ENCODE measurements at regions not wholly inside any gene's neighbourhood (a gene's known extent, or its start where the extent isn't known, plus 50 kb on each side); places are given as distances from the start of the nearest gene placed in this dataset.
"Not testable (repeated sequence)": the region's sequence is repeated elsewhere in the genome, so short reads cannot be mapped to it uniquely, and the experiment has no call there.

DNA sequence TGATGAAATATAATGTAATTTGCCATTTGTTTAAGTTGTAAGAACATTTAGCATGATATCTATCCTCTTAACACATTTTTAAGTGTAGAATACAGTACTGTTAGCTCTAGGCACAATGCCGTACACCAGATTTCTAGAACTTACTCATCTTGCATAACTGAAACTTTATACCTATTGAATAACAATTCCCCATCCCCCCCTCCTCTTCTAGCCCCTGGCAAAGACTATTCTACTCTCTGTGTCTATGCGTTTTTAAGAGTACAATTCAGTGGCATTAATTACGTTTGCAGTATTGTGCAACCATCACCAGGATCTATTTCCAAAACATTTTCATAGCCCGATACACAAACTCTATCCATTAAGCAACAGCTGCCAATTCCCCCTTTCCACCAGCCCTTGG, 261.7 kb downstream of the PLOD2 start:
- TF ChIP-seq JUND (IDR thresholded peaks at IDR 0.05; ENCODE audit: low read depth) = no peak
- DNase-seq (ENCODE audit: low read depth in 1 of 2, low spot score in 1 of 2) = no peak
- in situ Hi-C loops (cut with HindIII; ENCODE audit: low pct_unique_long_range_greater_than_20kb, low sequenced_read_pairs) = no loop called here

DNA sequence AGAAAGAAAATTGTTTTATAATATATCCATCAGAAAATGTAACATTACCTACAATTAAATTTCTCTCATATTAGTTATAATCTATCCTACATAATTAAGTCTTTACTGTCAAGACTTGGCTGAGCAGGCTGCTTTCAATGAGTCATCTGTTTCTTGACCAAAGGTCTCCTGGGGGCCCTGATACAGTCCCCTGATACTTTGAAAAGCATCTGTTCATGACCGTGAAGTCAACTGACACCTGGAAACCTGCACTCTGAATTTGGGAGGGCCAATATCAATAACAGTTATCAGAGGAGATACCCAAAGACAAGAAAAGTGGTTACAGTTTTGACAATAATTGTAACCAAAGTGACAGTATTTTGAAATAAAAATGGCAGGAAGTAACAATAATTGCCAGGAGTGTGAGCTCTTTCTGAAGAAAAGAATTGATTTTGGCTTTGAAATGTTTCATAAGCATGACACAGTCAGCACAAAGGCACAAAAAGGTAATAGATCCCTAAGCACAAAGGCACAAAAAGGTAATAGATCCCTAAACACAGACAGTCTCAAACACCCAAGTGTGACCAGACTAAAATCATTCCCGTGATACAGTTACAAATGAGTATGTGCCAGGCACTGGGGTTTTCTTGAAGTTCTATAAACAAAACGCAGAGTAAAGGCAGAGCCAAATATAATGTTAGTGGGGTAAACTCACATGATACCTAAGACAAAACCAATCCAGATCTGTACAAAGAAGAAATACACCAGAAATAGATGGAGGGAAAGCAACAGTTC, 260.7 kb downstream of the PLOD2 start:
- no peak for TF ChIP-seq JUND (IDR thresholded peaks at IDR 0.05; ENCODE audit: low read depth)
- no peak for DNase-seq (ENCODE audit: low read depth in 1 of 2, low spot score in 1 of 2)
- in situ Hi-C loops (cut with HindIII; ENCODE audit: low pct_unique_long_range_greater_than_20kb, low sequenced_read_pairs) = no loop called here

DNA sequence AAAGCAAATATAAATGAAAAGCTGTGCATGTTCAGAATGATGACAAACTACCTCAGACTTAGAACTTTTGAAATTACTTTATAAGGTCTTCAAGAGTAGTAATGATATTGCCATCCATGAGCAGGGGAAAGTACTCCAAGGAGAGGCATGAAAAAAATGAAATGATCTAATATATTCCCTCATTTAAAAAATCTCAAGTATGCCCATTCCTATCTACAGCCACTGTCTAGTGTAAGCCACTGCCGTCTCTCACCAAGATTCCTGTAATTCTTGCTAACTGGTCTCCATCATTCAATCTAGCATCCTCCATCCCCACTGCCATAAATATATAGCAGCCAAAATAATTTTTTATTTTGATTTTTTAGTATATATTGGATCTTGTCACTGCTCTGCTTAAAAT, 258.8 kb downstream of the PLOD2 start:
- no peak for DNase-seq (ENCODE audit: low read depth in 1 of 2, low spot score in 1 of 2)
- in situ Hi-C loops (cut with HindIII; ENCODE audit: low pct_unique_long_range_greater_than_20kb, low sequenced_read_pairs) = no loop called here
- no peak for TF ChIP-seq JUND (IDR thresholded peaks at IDR 0.05; ENCODE audit: low read depth)

DNA sequence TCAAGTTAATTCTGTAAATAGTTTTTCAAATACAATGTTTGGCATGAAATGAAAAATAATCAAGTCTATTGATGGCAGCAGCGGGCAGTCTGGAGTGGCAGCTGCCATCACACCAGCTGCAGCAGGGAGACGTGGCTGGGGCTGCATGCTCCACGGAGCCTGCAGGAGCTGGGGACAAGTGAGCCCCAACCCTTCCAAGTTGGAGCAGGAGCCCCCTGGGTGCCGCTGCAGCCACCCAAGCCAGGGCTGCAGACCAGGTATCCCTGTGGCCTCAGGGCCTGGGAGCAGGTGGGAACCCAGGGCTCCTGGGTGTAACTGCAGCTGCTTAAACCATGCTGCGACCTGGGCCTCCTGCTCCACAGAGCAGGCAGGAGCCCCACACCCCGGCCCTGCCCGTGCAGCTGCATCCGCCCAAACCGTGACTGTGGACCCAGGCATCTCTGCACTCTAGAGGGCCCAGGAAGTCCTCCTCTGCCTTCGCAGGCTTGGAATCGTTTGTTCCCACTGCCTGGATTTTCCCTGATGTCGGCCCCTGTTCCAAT, 257.4 kb downstream of the PLOD2 start:
- in situ Hi-C loops (cut with HindIII; ENCODE audit: low pct_unique_long_range_greater_than_20kb, low sequenced_read_pairs) = no loop called here
- DNase-seq (ENCODE audit: low read depth in 1 of 2, low spot score in 1 of 2) = no peak
- TF ChIP-seq JUND (IDR thresholded peaks at IDR 0.05; ENCODE audit: low read depth) = no peak

DNA sequence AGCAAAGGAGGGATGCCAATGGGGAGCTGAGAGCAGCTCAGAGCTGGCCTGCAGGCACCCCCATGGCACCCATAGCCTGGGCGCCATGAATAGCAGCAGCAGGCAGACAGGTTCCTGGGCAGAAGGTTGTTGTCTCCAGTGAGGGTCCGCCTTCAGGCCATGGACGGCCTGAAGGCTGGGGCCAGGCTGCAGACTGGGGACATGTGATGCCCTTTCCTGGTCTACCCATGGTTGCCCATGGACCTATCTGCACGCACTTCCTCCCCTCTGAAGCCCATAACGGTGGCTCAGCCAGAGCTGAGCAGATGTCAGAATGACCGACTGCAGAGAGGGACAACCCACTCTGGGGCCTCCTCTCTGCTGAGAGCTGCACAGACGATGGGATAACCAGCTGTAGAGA, 256.8 kb downstream of the PLOD2 start:
- no peak for TF ChIP-seq JUND (IDR thresholded peaks at IDR 0.05; ENCODE audit: low read depth)
- DNase-seq (ENCODE audit: low read depth in 1 of 2, low spot score in 1 of 2) = no peak

DNA sequence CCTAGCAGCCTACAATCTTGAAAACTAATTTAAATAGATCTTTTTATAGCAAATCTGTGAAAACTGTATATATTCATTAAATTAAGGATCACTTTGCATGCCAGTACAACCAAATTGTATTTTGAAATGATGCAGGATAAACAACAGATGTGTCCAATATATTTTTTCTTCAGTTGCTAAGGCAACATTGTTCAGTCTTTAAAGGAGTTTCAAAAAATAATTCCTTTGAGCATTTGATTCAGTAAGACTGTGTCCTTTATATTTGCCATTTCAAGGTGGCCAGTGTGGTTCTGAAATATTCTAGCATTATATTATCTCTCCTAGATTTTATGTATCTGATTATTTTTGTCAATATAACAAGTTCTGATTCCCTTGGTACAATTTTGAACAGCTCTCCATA, 254.7 kb downstream of the PLOD2 start:
- TF ChIP-seq JUND (IDR thresholded peaks at IDR 0.05; ENCODE audit: low read depth) = no peak
- DNase-seq (ENCODE audit: low read depth in 1 of 2, low spot score in 1 of 2) = no peak
- in situ Hi-C loops (cut with HindIII; ENCODE audit: low pct_unique_long_range_greater_than_20kb, low sequenced_read_pairs) = no loop called here

More for the DNA sequence above, 256.8 kb downstream of the PLOD2 start:
- in situ Hi-C loops (cut with HindIII; ENCODE audit: low pct_unique_long_range_greater_than_20kb, low sequenced_read_pairs) = no loop called here

DNA sequence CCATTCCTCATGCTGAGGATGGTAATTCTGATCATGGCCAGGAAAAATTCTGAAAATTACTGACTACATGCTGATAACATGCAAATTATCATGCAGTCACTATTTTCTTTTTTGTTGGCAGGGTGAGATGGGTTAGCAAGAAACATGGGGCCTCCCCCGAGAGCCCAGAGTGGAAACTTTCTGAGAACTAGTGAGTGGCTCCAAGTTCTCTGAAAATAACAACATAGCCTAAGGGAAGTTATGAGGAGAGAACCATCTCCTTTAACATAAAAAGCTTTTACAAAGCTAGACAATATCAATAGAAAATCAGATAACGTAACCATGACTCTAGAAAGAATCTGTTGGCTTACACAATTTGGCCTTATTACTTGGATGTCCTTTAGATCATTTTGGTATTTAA, 254.2 kb downstream of the PLOD2 start:
- DNase-seq (ENCODE audit: low read depth in 1 of 2, low spot score in 1 of 2) = no peak
- in situ Hi-C loops (cut with HindIII; ENCODE audit: low pct_unique_long_range_greater_than_20kb, low sequenced_read_pairs) = no loop called here
- TF ChIP-seq JUND (IDR thresholded peaks at IDR 0.05; ENCODE audit: low read depth) = no peak

DNA sequence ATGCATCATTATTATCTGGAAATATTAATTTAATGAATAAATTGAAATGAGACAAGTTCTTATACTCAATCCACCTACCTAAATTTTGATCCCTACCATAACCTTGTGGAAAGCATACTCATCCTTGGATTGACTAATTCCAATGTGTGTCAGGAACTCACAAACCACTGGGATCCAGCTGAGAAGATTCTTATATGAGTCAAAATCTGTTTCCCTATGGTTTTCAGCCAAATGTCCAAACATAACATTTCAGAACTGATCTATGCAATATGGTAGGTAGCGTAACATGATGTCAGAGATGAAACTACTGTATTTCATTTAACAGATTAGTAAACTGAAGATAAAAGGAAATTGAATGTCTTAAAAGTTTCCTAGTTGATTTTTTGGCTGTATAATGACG, 250.0 kb downstream of the PLOD2 start:
- no peak for TF ChIP-seq JUND (IDR thresholded peaks at IDR 0.05; ENCODE audit: low read depth)
- DNase-seq (ENCODE audit: low read depth in 1 of 2, low spot score in 1 of 2) = no peak
- in situ Hi-C loops (cut with HindIII; ENCODE audit: low pct_unique_long_range_greater_than_20kb, low sequenced_read_pairs) = no loop called here

DNA sequence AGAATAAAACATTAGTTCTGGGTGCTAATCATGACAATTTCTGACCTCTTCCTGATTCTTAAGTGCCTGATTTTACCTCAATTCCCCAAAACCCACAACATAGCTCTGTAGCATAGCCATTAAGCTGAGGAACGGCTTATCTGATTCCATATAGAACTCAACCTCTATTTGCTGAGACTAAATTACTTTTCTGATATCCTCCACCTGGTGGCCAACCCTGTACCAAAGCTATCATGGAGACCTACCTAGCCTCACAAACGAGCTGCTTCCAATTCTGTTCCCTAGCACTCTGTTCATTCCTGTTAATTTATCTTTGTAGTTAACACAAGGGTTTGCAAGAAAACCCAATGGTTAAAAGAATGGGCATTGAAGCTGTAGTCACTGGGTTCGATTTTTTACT, 245.2 kb downstream of the PLOD2 start:
- no peak for TF ChIP-seq JUND (IDR thresholded peaks at IDR 0.05; ENCODE audit: low read depth)
- in situ Hi-C loops (cut with HindIII; ENCODE audit: low pct_unique_long_range_greater_than_20kb, low sequenced_read_pairs) = no loop called here
- no peak for DNase-seq (ENCODE audit: low read depth in 1 of 2, low spot score in 1 of 2)

DNA sequence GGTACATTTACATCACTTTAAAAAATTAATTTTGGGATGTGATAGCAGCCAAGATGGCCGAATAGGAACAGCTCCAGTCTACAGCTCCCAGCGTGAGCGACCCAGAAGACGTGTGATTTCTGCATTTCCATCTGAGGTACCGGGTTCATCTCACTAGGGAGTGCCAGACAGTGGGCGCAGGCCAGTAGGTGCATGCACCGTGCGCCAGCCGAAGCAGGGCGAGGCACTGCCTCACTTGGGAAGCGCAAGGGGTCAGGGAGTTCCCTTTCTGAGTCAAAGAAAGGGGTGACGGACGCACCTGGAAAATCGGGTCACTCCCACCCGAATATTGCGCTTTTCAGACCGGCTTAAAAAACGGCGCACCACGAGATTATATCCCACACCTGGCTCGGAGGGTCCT, 233.2 kb downstream of the PLOD2 start:
- in situ Hi-C loops (cut with HindIII; ENCODE audit: low pct_unique_long_range_greater_than_20kb, low sequenced_read_pairs); DNase-seq (ENCODE audit: low read depth in 1 of 2, low spot score in 1 of 2): not testable (repeated sequence)

DNA sequence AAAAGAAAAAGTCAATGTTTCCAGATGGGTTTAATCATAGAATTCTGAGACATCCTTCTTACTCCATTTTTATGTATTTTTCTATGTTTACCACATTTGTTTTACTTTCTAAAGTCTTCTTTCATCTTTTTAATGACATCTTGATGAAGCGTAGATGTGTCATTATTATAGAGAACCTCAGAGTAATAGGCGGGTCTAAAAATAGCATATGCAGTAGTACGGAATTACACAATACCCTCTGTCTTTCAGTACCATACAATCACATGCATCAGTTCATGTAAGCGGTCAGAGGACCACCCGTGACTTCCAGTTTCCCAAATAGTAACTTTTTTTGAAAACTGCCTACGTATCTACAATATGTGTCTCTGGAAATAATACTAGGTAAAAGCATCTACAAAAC, 224.0 kb downstream of the PLOD2 start:
- DNase-seq (ENCODE audit: low read depth in 1 of 2, low spot score in 1 of 2) = no peak
- TF ChIP-seq JUND (IDR thresholded peaks at IDR 0.05; ENCODE audit: low read depth) = no peak
- in situ Hi-C loops (cut with HindIII; ENCODE audit: low pct_unique_long_range_greater_than_20kb, low sequenced_read_pairs) = no loop called here

DNA sequence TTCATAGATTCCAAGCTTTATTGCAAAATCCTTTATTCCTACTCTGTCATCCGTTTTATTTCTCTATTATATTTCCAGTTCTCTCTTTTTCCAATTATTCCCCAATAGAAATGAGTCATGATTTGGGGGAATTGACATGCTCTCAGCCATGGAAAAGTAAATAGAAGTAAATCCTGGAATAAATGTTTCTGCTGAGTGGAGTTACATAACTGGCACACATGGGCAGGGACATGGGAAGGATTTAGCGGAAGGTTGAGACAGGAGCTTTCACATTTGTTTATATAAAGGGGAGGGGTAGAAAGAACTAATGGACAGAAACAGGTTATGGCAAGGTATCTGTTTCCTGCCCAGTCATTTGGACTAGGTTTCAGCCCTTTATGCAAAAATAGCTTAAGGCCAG, 221.6 kb downstream of the PLOD2 start:
- in situ Hi-C loops (cut with HindIII; ENCODE audit: low pct_unique_long_range_greater_than_20kb, low sequenced_read_pairs) = no loop called here
- no peak for DNase-seq (ENCODE audit: low read depth in 1 of 2, low spot score in 1 of 2)

DNA sequence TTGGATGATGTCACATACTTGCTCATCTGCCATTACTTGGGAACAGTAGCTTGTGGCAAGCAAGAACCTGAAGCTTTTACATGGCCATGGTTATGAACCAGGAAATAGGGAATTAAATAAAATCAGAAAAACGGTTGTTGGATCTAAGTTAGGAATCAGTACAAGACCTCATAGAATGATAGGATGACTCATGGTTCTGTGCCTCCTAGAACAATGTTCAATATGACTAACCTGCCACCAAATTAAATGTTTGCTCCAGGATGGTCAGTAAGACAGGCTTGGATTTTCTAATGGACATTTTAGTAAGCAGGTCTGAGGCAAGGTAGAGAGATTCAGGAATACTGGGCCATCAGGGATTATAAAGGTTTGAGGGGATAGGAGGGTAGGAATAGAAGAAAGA, 218.9 kb downstream of the PLOD2 start:
- no peak for DNase-seq (ENCODE audit: low read depth in 1 of 2, low spot score in 1 of 2)
- in situ Hi-C loops (cut with HindIII; ENCODE audit: low pct_unique_long_range_greater_than_20kb, low sequenced_read_pairs) = no loop called here

More for the DNA sequence above, 221.6 kb downstream of the PLOD2 start:
- no peak for TF ChIP-seq JUND (IDR thresholded peaks at IDR 0.05; ENCODE audit: low read depth)

DNA sequence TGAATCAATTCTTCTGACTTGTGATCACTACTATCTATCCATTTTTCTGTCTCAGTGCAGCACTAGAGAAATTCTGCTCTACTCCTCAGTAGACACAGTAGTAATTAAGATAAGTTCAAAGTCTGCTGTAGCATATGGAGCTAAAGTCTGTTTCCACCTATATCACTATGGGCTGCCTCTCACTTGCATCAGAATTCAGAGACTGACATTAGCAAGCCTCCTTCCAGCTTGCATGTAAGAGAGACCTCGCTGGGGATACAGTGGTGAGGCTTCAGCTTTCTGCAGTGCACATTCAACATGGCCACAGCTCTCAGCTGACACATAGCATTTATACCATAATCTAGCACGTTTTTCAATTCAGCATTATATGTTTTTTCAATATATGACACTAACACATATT, 217.0 kb downstream of the PLOD2 start:
- TF ChIP-seq JUND (IDR thresholded peaks at IDR 0.05; ENCODE audit: low read depth) = no peak
- no peak for DNase-seq (ENCODE audit: low read depth in 1 of 2, low spot score in 1 of 2)
- in situ Hi-C loops (cut with HindIII; ENCODE audit: low pct_unique_long_range_greater_than_20kb, low sequenced_read_pairs) = no loop called here

More for the DNA sequence above, 218.9 kb downstream of the PLOD2 start:
- no peak for TF ChIP-seq JUND (IDR thresholded peaks at IDR 0.05; ENCODE audit: low read depth)
